SKM-1 (cell line): ENCODE measurements at regions not wholly inside any gene's neighbourhood (a gene's known extent, or its start where the extent isn't known, plus 50 kb on each side); places are given as distances from the start of the nearest gene placed in this dataset.

Experiments used
- DNase-seq: peaks from one replicate; lab custom pipeline; 2025; ENCODE audit not compliant: unreplicated experiment; lab: John Stamatoyannopoulos, UW

DNA sequence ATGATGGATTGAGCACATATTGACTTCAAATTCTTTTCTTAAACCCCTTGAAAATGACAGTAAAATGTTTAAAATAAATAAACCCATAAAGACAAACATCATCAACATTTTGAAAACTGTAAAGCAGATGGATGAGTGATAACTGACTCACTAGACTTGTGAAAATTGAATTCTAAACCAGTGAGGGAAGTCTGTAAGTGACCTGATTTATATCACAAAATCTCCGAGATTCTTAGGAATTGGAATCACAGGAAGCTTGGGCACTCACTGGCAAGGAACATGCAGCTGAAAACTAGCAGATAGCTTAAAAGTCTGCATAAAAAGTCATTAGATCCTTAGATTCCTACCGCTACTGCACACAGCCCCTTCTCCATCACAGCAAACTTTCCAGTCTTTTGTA lies 51.3 kb upstream of the TSC22D1 start:
- no peak for DNase-seq

DNA sequence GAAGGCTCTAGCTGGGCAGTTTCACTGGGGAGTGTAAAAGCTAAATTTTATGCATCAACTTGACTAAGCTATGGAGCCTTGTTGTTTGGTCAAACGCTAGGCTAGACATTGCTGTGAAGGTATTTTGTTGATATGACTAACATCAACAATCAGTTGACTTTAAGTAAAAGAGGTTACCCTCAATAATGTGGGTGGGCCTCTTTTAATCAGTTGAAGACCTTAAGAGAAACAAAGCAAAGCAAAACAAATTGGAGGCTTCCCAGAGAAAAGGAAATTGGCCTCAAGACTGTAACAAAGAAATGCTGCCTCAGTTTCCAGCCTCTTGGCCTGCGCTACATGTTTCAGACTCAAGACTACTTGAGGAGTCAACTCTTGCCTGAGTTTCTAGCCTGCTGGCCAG lies 50.0 kb upstream of the TSC22D1 start:
- DNase-seq, result no peak
